Thyroid gland (tissue), 4 donors: ENCODE measurements at regions not wholly inside any gene's neighbourhood (a gene's known extent, or its start where the extent isn't known, plus 50 kb on each side); places are given as distances from the start of the nearest gene placed in this dataset.

ENCODE experiments used
- POLR2A ChIP-seq, 2 donors: fragments of 450-650 bp; IDR thresholded peaks; one replicate each; pipeline ENCODE4 v1.6.1; 2017; ENCODE audit warnings: antibody characterized with exemption in 2 of 2, mild to moderate bottlenecking in 2 of 2, moderate library complexity in 1 of 2
- TF ChIP-seq, protein P1 (sequence below), 6 experiments: fragments of 200-600 bp in 3 of 6; fragments of 450-650 bp in 3 of 6; sonication (generic) in 3 of 6; IDR thresholded peaks; one replicate each; pipeline ENCODE4 v1.5.1; 2016 to 2019; ENCODE audit warnings: antibody characterized with exemption in 6 of 6, mild to moderate bottlenecking in 2 of 6, inconsistent platforms in 1 of 6, moderate library complexity in 1 of 6

DNA sequence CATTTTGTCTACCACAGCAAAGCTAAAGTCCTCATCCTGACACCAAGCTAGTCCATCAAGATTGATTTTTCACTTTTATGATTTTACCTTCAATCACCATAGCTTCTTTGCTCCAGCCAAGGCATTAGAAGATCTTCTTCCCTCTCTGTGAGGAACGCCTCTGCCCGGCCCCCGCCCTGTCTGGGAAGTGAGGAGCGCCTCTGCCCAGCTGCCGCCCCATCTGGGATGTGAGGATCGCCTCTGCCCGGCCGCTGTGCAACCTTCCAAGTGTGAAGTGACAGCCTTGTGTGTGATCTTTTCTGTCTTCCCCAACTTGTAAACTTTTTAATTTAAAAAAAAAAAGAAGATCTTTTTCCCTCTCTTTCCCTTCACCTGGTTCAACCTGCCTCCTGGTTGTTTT is 210.5 kb upstream of the NREP start:
- TF ChIP-seq, protein P1, sequence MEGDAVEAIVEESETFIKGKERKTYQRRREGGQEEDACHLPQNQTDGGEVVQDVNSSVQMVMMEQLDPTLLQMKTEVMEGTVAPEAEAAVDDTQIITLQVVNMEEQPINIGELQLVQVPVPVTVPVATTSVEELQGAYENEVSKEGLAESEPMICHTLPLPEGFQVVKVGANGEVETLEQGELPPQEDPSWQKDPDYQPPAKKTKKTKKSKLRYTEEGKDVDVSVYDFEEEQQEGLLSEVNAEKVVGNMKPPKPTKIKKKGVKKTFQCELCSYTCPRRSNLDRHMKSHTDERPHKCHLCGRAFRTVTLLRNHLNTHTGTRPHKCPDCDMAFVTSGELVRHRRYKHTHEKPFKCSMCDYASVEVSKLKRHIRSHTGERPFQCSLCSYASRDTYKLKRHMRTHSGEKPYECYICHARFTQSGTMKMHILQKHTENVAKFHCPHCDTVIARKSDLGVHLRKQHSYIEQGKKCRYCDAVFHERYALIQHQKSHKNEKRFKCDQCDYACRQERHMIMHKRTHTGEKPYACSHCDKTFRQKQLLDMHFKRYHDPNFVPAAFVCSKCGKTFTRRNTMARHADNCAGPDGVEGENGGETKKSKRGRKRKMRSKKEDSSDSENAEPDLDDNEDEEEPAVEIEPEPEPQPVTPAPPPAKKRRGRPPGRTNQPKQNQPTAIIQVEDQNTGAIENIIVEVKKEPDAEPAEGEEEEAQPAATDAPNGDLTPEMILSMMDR (IDR thresholded peaks at IDR 0.05) = no peak
- TF ChIP-seq POLR2A (IDR thresholded peaks at IDR 0.05) = no peak
